ENCODE measurements at regions not wholly inside any gene's neighbourhood (a gene's known extent, or its start where the extent isn't known, plus 50 kb on each side); places are given as distances from the start of the nearest gene placed in this dataset.
"Not testable (repeated sequence)": the region's sequence is repeated elsewhere in the genome, so short reads cannot be mapped to it uniquely, and the experiment has no call there.

GRCh38 chr2:216932863-216933548, 73.1 kb upstream of the TNP1 start:
- no peak for DNase-seq (ENCODE audit: low read depth in 3 of 3, low spot score in 1 of 3)

GRCh38 chr2:216932113-216932862, 72.4 kb upstream of the TNP1 start:
- no peak for DNase-seq (ENCODE audit: low read depth in 3 of 3, low spot score in 1 of 3)

- DNase-seq (ENCODE audit: low read depth in 3 of 3, low spot score in 1 of 3), result no peak
These were observed 70.9 kb upstream of the TNP1 start for GRCh38 chr2:216930716-216931115.

GRCh38 chr2:216929338-216929737, 69.5 kb upstream of the TNP1 start:
- not testable (repeated sequence) for DNase-seq (ENCODE audit: low read depth in 3 of 3, low spot score in 1 of 3)

- DNase-seq (ENCODE audit: low read depth in 3 of 3, low spot score in 1 of 3), result no peak
These were observed 67.3 kb upstream of the TNP1 start for GRCh38 chr2:216927163-216927562.

- no peak for DNase-seq (ENCODE audit: low read depth in 3 of 3, low spot score in 1 of 3)
These were observed 65.9 kb upstream of the TNP1 start for GRCh38 chr2:216925636-216926366.

- DNase-seq (ENCODE audit: low read depth in 3 of 3, low spot score in 1 of 3), result no peak
These were observed 65.1 kb upstream of the TNP1 start for GRCh38 chr2:216925006-216925405.

GRCh38 chr2:216923706-216924105, 63.8 kb upstream of the TNP1 start:
- no peak for DNase-seq (ENCODE audit: low read depth in 3 of 3, low spot score in 1 of 3)

- DNase-seq (ENCODE audit: low read depth in 3 of 3, low spot score in 1 of 3), result no peak
These were observed 62.4 kb upstream of the TNP1 start for GRCh38 chr2:216922175-216922780.

- no peak for DNase-seq (ENCODE audit: low read depth in 3 of 3, low spot score in 1 of 3)
These were observed 61.1 kb upstream of the TNP1 start for GRCh38 chr2:216920937-216921456.

- no peak for DNase-seq (ENCODE audit: low read depth in 3 of 3, low spot score in 1 of 3)
These were observed 60.4 kb upstream of the TNP1 start for GRCh38 chr2:216920143-216920876.

- DNase-seq (ENCODE audit: low read depth in 3 of 3, low spot score in 1 of 3), result no peak
These were observed 58.3 kb upstream of the TNP1 start for GRCh38 chr2:216918088-216918680.

- no peak for DNase-seq (ENCODE audit: low read depth in 3 of 3, low spot score in 1 of 3)
These were observed 57.2 kb upstream of the TNP1 start for GRCh38 chr2:216916956-216917650.

- DNase-seq (ENCODE audit: low read depth in 3 of 3, low spot score in 1 of 3), result no peak
These were observed 55.8 kb upstream of the TNP1 start for GRCh38 chr2:216915557-216916150.

GRCh38 chr2:216914491-216914890, 54.6 kb upstream of the TNP1 start:
- no peak for DNase-seq (ENCODE audit: low read depth in 3 of 3, low spot score in 1 of 3)

GRCh38 chr2:216911886-216912285, 52.0 kb upstream of the TNP1 start:
- DNase-seq (ENCODE audit: low read depth in 3 of 3, low spot score in 1 of 3), result no peak

GRCh38 chr2:216911008-216911407, 51.1 kb upstream of the TNP1 start:
- DNase-seq (ENCODE audit: low read depth in 3 of 3, low spot score in 1 of 3), result no peak

GRCh38 chr2:216909541-216910210, 49.8 kb upstream of the TNP1 start:
- no peak for DNase-seq (ENCODE audit: low read depth in 3 of 3, low spot score in 1 of 3)

Measured in stimulated activated CD4-positive, alpha-beta T cell treated with anti-CD3 and anti-CD28 coated beads, TNF-alpha, amount 100 ng/mL, for 1 hour (primary cell).